NCI-H524 treated with DMSO at 0.1 percent for 48 hours (cell line): ENCODE measurements at regions not wholly inside any gene's neighbourhood (a gene's known extent, or its start where the extent isn't known, plus 50 kb on each side); places are given as distances from the start of the nearest gene placed in this dataset.
"Not testable (repeated sequence)": the region's sequence is repeated elsewhere in the genome, so short reads cannot be mapped to it uniquely, and the experiment has no call there.

ENCODE experiments used
- DNase-seq: peaks from one replicate; lab custom pipeline; 2025; lab: John Stamatoyannopoulos, UW

DNA sequence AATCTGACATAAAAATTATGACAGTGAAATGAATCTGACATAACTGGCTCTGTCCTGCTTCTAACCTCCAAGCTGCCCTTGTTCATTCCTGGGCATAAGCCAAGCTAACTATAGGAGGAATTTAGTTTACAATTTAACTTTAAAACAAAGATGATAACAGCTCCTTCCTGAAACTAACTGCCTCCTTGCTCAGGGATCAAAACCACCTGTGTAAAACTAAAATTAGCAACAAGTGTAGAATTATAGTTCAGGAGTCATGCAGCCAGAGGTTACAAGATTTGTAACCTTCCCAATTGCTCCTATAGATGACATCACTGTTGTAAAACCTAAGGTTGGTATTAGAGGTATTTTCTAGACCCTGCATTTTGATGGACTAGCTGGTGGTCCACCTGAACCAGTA lies 256.4 kb upstream of the POM121L12 start:
- DNase-seq: no peak

DNA sequence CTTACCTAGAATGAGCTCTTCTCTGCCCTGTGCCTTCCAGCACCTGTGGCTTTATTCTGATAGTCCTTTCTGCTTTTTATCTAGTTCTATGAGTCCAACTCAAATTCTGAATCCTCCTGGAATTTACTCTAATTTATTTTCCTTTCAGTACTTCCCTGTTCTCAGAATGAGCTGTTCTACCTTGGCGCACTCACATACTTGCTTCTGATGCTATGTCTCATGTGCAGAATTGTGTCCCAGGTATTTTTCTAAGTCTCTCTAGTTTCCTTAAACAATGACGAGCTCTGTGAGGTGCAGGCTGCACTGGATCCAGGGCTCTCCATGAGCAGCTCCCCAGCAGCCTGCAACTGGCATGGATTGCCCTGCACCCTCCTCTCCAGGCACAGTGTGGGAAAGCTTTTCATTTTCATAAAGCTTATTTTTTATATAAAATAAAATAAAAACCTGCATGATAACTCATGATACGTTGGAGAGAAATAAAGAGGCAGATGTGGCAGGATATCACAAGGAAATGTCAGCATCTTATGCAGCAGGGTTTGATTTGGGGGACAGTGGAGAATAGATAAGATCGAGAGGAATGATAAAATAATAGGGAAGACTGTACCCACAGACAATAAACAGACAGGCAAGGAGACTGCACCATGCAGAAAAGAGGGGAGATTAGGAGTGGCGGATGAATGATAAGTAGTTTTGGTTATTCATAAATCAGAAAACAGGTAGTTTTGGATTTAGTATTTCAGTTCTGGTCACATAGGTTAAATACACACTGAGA lies 258.2 kb upstream of the POM121L12 start:
- DNase-seq: no peak

DNA sequence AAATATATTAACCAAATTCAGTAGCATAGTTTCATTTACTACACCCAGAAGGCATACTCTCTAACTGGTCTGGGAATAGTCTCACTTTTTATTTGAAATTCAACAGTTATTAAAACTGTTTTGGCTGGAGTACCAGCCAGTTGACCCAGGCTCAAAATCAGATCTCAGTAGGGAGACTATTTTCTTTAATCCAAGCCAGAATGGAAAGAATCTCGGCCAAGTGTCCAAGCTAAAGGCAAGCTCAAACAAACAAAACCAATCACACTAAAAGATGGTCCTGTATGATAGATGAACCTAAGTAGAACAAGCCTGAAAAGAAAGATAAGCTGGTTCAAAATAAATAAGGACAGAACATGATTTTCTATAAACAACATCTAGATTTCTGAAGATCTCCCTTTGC lies 259.6 kb upstream of the POM121L12 start:
- no peak for DNase-seq

DNA sequence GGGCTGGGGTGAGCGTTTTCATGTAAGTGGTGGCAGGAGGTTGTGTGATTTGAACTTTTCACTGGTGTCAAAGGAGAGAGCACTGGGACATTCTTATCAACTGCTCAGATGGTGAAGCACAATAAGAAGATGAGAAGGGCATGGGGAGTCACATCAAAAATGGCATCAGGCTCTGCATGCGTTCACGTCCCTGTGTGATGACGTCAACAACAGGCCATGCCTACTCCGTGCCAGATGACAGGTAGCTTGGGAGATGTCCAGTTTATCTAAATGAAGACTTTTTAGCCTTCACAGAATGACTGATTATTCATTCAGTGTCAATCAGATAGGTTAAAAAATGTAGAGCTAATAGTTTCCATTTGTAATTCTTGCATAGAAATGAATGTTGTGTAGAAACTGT lies 264.3 kb upstream of the POM121L12 start:
- DNase-seq: no peak

DNA sequence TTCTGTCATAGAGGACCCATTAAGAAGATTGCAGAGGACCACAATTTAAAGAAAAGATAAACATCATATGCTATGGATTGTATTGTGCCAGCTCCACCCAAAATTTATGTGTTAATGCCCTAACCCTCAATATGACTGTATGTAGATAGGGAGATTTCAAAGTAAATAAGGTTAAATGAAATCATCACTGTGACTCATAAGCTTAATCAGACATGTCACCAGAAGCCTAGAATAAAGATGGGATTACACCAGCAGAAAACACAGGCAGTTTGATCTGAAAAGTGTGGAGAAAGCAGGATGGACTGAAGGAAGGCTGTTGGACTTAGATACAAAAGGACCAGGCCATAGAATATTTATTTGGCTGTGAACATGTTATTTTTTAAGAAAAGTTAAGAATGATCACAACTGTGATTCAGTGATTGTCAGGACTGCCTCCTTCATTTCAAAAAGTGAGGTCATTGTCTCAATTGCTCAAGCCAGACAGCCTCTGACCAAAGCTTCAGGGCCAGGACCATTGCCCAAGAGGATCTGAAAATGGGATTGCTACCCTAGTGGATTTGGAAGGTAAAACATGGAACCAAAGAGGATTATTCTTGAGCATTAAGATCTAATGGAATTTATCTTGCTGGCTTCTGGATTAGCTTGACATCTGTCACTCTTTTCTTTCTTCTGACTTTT lies 270.8 kb upstream of the POM121L12 start:
- DNase-seq: no peak

DNA sequence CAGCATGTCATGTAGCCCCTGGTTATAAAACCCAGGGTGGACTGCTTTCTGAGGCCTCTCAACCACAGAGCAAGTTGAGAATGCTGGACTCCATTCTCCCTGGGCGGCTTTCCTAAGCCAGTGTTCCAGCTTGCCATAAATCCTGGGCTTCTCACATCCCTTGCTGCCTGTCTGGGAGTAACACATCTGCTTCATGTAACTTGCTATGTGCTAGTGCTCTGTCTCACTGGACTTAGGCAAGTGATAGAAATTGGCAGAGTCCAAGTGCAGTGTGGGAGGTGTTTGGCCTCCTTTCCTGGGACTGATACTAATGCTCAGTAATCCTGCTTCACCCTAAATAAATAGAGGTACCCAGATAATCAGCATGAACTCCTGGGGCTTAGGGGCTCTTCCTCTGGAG lies 277.1 kb upstream of the POM121L12 start:
- no peak for DNase-seq

DNA sequence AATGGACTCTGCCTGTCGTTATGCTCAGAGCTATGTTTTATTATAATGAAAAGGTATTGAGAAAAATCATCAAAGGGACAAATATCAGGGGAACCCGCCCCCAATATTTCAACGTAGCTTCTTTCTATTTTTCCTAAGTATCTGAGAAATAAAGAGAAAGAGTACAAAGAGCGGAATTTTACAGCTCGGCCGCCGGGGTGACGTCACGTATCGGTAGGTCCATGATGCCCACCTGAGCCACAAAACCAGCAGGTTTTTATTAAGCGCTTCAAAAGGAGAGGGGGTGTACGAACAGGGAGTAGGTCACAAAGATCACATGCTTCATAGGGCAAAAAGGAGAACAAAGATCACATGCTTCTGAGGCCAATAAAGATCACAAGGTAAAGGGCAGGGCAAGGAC lies 281.6 kb upstream of the POM121L12 start:
- DNase-seq: no peak

DNA sequence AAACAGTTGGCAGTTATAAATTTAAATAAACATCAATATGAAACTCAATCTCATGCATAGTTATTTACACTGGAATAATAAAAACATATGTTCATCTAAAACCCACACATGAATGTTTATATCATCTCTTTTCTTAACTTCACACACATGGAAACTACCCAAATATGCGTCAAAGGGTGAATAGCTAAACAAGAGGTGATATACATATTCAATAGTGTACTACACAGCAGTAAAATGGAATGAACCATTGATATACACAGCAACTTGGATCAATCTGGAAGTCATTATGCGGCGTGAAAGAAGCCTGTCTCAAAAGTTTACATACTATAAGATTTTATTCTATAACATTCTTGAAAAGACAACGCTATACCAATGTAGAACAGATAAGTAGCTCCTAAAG lies 282.5 kb upstream of the POM121L12 start:
- no peak for DNase-seq

DNA sequence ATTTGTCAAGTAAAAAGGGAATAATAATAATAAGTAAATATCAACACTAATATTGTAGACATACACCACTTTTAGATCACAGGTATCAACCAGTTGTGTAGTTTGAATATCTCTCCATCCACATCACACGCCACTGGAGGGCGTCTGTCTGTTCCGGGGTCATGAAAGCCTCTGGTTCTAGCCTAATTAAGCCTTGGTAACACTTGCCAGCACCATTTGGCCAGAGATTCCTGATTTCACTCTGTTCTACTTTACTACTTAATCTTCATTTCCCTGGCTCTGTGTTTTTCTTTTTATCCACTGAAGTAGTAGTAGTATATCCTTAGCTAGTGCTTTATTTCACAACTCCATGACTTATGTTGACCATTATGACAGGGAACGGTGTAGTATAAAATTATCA lies 285.6 kb upstream of the POM121L12 start:
- DNase-seq: no peak

DNA sequence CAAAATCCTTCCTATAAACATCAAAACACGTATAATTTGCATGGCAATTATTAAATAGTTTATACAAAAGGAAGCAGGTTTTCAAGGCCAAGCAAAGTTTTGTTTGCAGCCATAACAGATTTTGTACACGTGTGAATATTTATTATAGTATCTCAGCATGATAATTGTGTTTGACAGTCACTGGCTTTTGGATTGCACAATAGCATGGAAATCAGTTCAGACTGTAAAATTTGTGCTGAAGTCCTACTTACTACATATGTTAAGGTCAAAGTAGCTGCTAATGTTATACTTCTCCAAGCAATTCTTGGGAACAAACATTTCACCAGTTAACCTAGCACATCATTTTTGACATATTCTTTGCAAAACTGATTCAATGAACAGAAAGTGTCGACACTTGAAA lies 287.6 kb upstream of the POM121L12 start:
- no peak for DNase-seq

DNA sequence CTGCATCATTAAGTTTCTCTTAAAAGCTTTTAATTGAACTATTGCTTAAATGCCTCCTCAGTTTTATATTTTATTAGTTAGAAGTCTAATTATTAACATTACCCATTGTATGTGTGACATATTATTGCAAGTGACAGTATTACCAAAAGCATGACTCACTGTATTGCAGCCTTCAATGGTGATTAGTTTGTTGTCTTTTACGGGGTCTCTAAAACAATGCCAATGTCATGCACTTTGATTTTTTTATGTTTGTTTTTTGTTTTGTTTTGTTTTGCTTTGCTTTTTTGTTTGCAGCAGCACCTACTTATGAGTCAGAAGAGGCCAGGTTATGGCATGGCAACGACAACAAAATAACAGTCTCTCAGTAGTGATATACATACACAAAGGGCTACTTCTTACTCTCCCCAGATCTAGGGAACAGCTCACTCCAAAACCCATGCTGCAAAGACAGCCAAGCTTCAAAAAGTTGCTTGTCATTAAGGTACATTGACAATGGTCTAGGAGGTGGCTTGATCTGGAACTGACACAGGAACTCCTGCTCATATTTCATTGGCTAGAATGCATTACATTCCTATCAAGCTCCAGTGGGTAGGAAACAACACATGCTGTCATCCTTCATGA lies 293.7 kb upstream of the POM121L12 start:
- DNase-seq: no peak

DNA sequence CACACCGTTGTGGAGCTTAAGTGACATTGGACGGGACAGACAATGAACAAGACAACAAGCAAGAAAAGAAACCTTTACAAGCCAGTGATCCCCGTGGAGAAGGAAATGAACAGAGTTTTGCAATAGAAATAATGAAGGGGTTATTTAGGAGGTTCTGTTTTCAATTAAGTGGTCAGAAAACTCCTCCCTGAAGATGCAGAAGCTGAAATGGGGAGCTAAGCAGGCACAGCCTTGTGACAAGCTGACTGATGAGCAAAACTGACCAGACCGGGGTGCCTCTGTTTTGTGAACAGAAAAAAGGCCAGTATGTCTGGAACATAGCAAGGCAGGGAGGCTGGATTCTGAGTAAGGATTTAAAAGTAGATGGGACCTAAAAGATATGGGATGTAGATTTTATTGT lies 299.8 kb upstream of the POM121L12 start:
- no peak for DNase-seq

DNA sequence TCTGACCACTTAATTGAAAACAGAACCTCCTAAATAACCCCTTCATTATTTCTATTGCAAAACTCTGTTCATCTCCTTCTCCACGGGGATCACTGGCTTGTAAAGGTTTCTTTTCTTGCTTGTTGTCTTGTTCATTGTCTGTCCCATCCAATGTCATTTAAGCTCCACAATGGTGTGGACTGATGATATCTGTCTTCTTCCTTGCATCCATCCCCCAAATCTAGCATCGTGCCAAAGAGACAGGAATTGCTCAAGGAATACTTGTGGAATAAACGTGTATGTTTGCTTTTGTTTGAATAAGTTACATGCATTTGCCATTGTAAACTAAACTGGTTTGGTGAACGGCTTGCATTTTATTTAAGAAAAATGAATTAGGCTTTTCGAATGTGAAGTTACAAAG lies 306.8 kb upstream of the POM121L12 start:
- DNase-seq: not testable (repeated sequence)

DNA sequence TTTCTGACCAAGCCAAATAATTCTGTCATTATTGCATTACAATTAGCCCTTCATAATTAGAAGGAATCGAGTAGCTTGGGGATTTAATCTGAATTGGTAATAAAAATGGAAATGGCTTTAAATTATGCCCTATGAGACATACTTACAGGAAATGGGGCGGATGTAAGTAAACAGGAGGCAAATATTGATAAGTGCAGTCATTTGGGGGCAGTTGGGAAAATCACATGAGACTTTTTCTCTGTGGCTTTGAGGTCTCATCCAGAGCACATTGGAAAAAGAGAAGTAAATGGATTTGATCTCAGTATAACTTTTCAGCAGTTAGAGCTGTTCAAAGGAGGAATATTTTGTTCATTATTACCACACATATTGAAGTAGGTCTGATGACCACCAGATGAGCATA lies 307.8 kb upstream of the POM121L12 start:
- DNase-seq: no peak

DNA sequence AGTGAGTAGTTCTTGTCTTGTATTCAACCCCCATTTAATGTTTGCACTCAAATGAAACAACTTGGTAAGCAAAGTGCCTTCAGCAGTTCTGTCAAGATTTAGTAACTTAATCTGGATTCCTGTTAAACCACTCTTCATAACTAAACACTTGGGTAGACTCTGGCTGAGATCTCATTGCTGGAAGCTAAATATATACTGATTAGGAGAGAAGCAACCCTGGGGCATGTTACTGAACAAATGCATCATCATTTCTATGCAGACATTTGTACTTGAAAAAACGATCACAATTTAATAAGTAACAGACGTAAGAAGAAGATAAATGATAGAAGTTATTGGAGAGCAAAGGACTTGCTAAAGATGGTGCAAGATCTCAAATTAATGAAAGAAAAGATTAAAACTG lies 308.4 kb upstream of the POM121L12 start:
- DNase-seq: no peak

DNA sequence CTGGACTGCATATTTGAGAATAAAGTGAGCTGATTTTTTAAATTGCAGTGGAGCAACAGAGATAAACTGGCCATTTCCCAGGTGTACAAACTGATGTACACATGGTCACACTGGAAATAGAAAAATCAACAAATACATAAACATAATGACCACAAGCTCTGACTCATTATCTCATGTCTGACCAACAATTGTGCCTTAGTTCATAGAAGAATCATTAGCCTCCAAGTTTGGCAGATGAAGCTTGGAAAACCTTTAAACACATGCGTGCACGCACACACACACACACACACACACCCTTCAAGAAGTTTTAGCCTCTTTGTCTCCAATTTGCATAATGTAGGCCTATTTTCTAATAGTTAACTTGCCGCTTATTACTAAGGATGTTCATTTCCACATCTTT lies 308.9 kb upstream of the POM121L12 start:
- no peak for DNase-seq

DNA sequence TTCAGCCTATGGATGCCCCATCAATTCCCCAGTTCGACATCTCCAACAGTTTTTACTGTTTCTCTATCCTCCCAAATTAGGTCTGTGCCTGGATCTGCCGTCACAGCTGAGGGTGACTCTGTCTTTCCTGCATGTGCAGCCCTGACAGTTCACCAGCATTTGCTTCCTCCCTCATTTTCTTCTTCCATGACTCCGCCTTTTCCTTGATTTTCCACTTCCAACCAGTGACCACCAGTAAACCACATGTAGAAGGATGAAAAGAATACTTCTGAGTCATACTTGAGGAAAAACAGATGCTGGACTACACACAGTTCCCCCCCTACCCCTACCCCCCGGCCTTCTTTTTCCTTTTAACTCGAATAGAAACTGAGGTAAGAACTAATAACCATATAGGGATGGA lies 311.8 kb upstream of the POM121L12 start:
- DNase-seq: no peak

DNA sequence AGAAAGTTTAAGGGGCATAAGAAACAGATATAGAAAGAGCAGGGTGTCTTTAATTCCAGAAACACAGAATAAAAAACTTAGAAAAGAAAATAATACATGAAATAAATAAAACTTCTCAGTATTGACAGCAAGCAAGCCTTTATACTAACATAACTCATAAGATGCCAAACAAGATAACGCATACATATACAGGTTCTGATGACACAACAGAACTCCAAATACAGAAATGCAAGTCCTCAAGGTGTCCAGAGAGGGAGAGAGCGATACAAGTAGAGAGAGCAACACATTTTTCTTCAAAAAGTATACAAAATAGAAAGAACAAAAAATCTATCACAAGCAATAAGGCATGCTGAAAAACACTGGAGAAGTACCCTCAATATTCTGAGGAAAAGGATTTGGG lies 314.6 kb upstream of the POM121L12 start:
- DNase-seq: no peak

DNA sequence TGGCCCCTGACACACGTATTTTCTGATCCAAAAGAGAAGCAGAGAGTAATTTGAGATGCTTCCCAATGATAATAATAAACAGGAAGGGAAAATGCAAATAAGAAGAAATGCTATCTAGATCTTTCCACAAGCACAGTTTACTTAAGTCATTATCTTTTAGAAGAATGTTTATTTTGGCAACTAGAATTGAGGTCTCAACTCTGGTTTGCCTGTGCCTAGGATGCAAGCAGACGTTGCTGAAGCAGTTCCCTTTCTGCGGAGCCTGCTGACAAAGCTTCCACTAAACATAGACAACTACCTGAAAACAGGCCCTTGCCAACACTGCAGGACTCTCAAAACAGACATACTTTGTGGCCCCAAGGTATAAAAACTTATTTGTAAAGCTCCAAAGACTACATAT lies 315.8 kb upstream of the POM121L12 start:
- no peak for DNase-seq

DNA sequence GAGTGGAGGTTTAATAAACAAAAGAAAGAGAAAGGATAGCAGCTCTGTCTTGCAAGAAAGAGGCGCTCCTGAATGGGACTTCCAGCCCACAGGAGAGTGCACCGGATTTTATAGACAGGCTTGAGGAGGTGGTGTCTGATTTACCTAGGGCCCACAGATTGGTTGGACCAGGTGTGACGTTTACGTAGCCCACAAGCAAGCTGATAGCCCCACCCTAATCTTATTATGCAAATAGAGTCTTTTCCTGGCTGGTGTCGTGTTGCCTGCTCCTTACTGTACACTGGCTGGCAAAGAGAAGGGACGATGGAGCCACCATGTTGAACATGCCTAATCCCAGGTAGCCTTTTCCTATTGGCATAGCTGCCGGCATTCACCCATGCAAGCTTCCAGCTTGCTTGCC lies 319.7 kb upstream of the POM121L12 start:
- no peak for DNase-seq

DNA sequence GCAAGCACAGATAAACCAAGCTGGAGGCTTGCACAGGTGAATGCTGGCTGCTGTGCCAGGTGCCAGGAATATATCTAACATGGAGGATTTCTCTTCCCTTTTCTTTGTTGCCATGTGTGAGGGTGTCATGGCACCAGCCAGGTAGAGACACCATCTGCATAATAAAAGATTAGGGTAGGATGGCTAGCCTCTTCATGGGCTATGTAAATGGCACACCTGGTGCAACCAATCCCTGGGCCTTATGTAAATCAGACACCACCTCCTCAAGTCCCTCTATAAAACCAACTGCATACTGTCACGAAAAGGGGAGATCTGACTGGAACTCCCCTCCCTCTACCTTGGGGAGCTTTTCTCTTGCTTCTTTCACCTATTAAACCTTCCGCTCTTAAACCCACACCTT lies 322.5 kb upstream of the POM121L12 start:
- DNase-seq: no peak

DNA sequence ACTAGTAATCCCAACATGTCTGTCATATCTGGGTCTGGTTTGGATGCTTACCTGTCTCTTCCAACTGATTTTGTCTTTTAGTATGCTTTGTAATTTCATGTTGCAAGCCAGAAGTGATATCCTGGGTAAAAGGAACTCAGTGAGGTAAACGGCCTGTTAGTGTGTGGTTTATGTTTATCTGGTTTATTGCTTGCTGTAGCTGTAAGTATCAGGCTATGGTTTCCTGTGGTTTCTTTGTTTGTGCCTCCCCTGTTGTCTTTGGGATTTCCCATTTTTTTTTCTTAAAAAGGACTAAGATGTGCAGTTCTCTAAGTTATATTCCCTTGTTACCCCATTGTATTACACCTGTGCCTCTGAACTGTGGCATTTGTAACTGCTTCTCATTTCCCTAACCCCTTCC lies 323.5 kb upstream of the POM121L12 start:
- no peak for DNase-seq

DNA sequence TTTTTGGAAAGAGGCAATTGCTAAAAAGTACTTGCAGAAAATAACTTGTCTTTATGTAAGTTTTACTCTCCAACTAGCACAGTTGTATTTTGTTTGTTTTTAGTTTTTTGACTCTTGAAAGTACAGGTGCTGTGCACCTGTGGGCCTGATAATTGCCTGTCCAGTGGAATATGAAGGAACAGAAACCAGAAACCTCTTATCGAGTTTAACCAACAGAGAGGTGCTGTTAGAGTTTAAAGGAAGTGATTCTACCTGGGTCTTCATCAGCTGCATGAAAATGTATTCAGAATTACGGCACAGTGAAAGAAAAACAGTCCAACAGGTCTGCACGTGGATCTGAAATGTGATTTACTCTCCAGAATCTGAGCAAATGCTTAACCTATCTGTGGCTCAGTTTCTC lies 326.6 kb upstream of the POM121L12 start:
- DNase-seq: no peak

DNA sequence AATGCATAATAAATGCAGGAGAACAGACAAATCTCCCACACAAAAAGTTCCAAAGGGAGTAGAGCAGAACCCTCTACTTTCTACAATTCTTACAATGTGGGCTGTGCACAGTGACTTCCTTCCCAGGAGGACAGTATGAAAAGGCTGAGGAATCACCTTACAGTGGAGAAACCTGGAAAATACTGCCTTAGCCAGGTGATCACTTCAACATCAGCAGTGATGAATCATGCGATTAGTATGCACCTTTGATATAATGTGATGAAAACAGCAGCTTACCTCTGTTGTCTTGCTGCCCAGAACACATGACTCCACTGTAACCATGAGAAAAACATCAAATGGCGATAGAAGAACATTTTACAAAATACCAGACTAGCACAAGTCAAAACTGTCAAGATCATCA lies 329.7 kb upstream of the POM121L12 start:
- no peak for DNase-seq
